ENCODE measurements at regions not wholly inside any gene's neighbourhood (a gene's known extent, or its start where the extent isn't known, plus 50 kb on each side); places are given as distances from the start of the nearest gene placed in this dataset.
"Not testable (repeated sequence)": the region's sequence is repeated elsewhere in the genome, so short reads cannot be mapped to it uniquely, and the experiment has no call there.

- DNase-seq (ENCODE audit: low read depth in 2 of 2): no peak
Measured at GRCh38 chr16:8115814-8116213, 474.5 kb downstream of the TMEM114 start.

- not testable (repeated sequence) for DNase-seq (ENCODE audit: low read depth in 2 of 2)
Measured at GRCh38 chr16:8114941-8115340, 475.4 kb downstream of the TMEM114 start.

GRCh38 chr16:8113843-8114242 lies 476.5 kb downstream of the TMEM114 start:
- DNase-seq (ENCODE audit: low read depth in 2 of 2): no peak

GRCh38 chr16:8110572-8111514 lies 479.5 kb downstream of the TMEM114 start:
- DNase-seq (ENCODE audit: low read depth in 2 of 2): no peak

- DNase-seq (ENCODE audit: low read depth in 2 of 2): no peak
Measured at GRCh38 chr16:8109510-8110369, 480.6 kb downstream of the TMEM114 start.

- no peak for DNase-seq (ENCODE audit: low read depth in 2 of 2)
Measured at GRCh38 chr16:8108991-8109509, 481.3 kb downstream of the TMEM114 start.

GRCh38 chr16:8107296-8107695 lies 483.0 kb downstream of the TMEM114 start:
- DNase-seq (ENCODE audit: low read depth in 2 of 2): no peak

GRCh38 chr16:8103649-8104289 lies 486.5 kb downstream of the TMEM114 start:
- no peak for DNase-seq (ENCODE audit: low read depth in 2 of 2)

GRCh38 chr16:8099586-8099985 lies 490.7 kb downstream of the TMEM114 start:
- no peak for DNase-seq (ENCODE audit: low read depth in 2 of 2)

GRCh38 chr16:8098947-8099512 lies 491.3 kb downstream of the TMEM114 start:
- DNase-seq (ENCODE audit: low read depth in 2 of 2): no peak

- no peak for DNase-seq (ENCODE audit: low read depth in 2 of 2)
Measured at GRCh38 chr16:8096211-8096610, 494.1 kb downstream of the TMEM114 start.

GRCh38 chr16:8094696-8095095 lies 495.6 kb downstream of the TMEM114 start:
- no peak for DNase-seq (ENCODE audit: low read depth in 2 of 2)

- no peak for DNase-seq (ENCODE audit: low read depth in 2 of 2)
Measured at GRCh38 chr16:8088820-8089338, 501.4 kb downstream of the TMEM114 start.

- no peak for DNase-seq (ENCODE audit: low read depth in 2 of 2)
Measured at GRCh38 chr16:8087597-8088289, 502.6 kb downstream of the TMEM114 start.

- DNase-seq (ENCODE audit: low read depth in 2 of 2): no peak
Measured at GRCh38 chr16:8087146-8087545, 503.2 kb downstream of the TMEM114 start.

GRCh38 chr16:8084882-8085281 lies 505.4 kb downstream of the TMEM114 start:
- no peak for DNase-seq (ENCODE audit: low read depth in 2 of 2)

- DNase-seq (ENCODE audit: low read depth in 2 of 2): no peak
Measured at GRCh38 chr16:8084302-8084701, 506.0 kb downstream of the TMEM114 start.

- DNase-seq (ENCODE audit: low read depth in 2 of 2): no peak
Measured at GRCh38 chr16:8083560-8083959, 506.8 kb downstream of the TMEM114 start.

GRCh38 chr16:8080817-8081216 lies 509.5 kb downstream of the TMEM114 start:
- no peak for DNase-seq (ENCODE audit: low read depth in 2 of 2)

- no peak for DNase-seq (ENCODE audit: low read depth in 2 of 2)
Measured at GRCh38 chr16:8075271-8075670, 515.0 kb downstream of the TMEM114 start.

Data from lung microvascular endothelial cell (primary cell).